H1 (cell line): ENCODE measurements at regions not wholly inside any gene's neighbourhood (a gene's known extent, or its start where the extent isn't known, plus 50 kb on each side); places are given as distances from the start of the nearest gene placed in this dataset.

ENCODE experiments used
- CTCF ChIA-PET: fragments of 300-600 bp; sonication (Branson Sonifier 250); formaldehyde crosslinking; loops from one replicate; lab custom pipeline; 2021; ENCODE audit not compliant: partially characterized antibody; lab: Charles Lee
- POLR2A ChIA-PET: fragments of 300-600 bp; sonication (Branson Sonifier 250); formaldehyde crosslinking; loops from one replicate; lab custom pipeline; 2021; ENCODE audit warnings: inconsistent platforms; ENCODE audit not compliant: partially characterized antibody; lab: Charles Lee
- DNase-seq, 2 experiments: peaks; one replicate each; pipeline versions ENCODE4 v3.0.0 to v3.0.0-alpha.2; 2010 to 2022; ENCODE audit warnings: low spot score in 2 of 2, low read depth in 1 of 2, mixed read lengths in 1 of 2
- FAIRE-seq: peaks from 2 replicates; lab custom pipeline; 2011; peaks lifted over from hg19 to GRCh38; lab: Jason Lieb, UNC
- H2AFZ ChIP-seq: 2 replicates; pipeline ENCODE4 v1.8.1; 2012; ENCODE audit warnings: low read length, inconsistent platforms
- H2AK5ac ChIP-seq: 2 replicates; pipeline ENCODE4 v1.6.1; 2013; ENCODE audit warnings: low read depth, low read length
- H2BK120ac ChIP-seq: replicated peaks from 2 replicates; pipeline ENCODE3; 2013; ENCODE audit warnings: low read depth, low read length, inconsistent platforms
- H2BK12ac ChIP-seq: 2 replicates; pipeline ENCODE4 v1.6.1; 2013; ENCODE audit warnings: low read depth, low read length
- H2BK15ac ChIP-seq: 2 replicates; pipeline ENCODE4 v1.6.1; 2013; ENCODE audit warnings: low read length
- H2BK20ac ChIP-seq: 2 replicates; pipeline ENCODE4 v1.6.1; 2013; ENCODE audit warnings: low read length
- H2BK5ac ChIP-seq: 2 replicates; pipeline ENCODE4 v1.6.1; 2013; ENCODE audit warnings: low read depth, low read length
- H3K14ac ChIP-seq: 2 replicates; pipeline ENCODE4 v1.6.1; 2013; ENCODE audit warnings: inconsistent platforms; ENCODE audit not compliant: insufficient read length
- H3K18ac ChIP-seq: 2 replicates; pipeline ENCODE4 v1.6.1; 2013; ENCODE audit warnings: low read length; ENCODE audit errors: extremely low read depth
- H3K23ac ChIP-seq: 2 replicates; pipeline ENCODE4 v1.6.1; 2013; ENCODE audit warnings: inconsistent platforms; ENCODE audit not compliant: insufficient read length
- H3K23me2 ChIP-seq: 2 replicates; pipeline ENCODE4 v1.6.1; 2013; ENCODE audit warnings: low read depth, low read length
- H3K27ac ChIP-seq: 2 replicates; pipeline ENCODE4 v1.6.1; 2011; ENCODE audit warnings: low read depth, low read length, inconsistent platforms
- H3K27me3 ChIP-seq, 4 experiments: replicated peaks in 1 of 4; 1 replicate in 1 of 4; 2 replicates in 3 of 4; pipeline versions ENCODE4 v1.6.1 to v1.8.1; 2011 to 2013; ENCODE audit warnings: low read length in 3 of 4, mild to moderate bottlenecking in 3 of 4, inconsistent platforms in 2 of 4, mixed read lengths in 2 of 4, moderate library complexity in 1 of 4; ENCODE audit not compliant: control insufficient read depth in 3 of 4, insufficient read depth in 3 of 4; ENCODE audit errors: extremely low read depth in 1 of 4
- H3K36me3 ChIP-seq, 4 experiments: 2 replicates each; pipeline versions ENCODE4 v1.6.1 to v1.8.1; 2011 to 2013; ENCODE audit warnings: mild to moderate bottlenecking in 4 of 4, low read length in 3 of 4, moderate library complexity in 2 of 4, control low read depth in 1 of 4, inconsistent platforms in 1 of 4; ENCODE audit not compliant: insufficient read depth in 4 of 4, control insufficient read depth in 2 of 4
- H3K4ac ChIP-seq: replicated peaks from 2 replicates; pipeline ENCODE3; 2013; ENCODE audit warnings: low read length, low read depth, mixed read lengths, inconsistent platforms; ENCODE audit not compliant: insufficient read length
- H3K4me1 ChIP-seq, 4 experiments: replicated peaks in 1 of 4; 1 replicate in 1 of 4; 2 replicates in 3 of 4; pipeline versions ENCODE4 v1.6.1 to v1.8.1; 2011 to 2013; ENCODE audit warnings: low read length in 3 of 4, inconsistent platforms in 2 of 4, mixed read lengths in 1 of 4; ENCODE audit not compliant: insufficient read depth in 4 of 4, control insufficient read depth in 3 of 4
- H3K4me2 ChIP-seq, 2 experiments: 2 replicates each; pipeline versions ENCODE4 v1.6.1 to v1.8.1; 2011 to 2013; ENCODE audit warnings: low read depth in 2 of 2, low read length in 2 of 2, control low read depth in 1 of 2, inconsistent platforms in 1 of 2, mild to moderate bottlenecking in 1 of 2; ENCODE audit not compliant: insufficient read depth in 1 of 2
- H3K4me3 ChIP-seq, 4 experiments: fragments of 200-600, 300-600 bp in 1 of 4; sonication (generic), shearing (Covaris generic), sonication (Bioruptor Twin) in 1 of 4; 2 replicates each; pipeline versions ENCODE4 v1.5.1 to v1.8.1; 2011 to 2016; ENCODE audit warnings: low read length in 4 of 4, low read depth in 3 of 4, control low read depth in 2 of 4, inconsistent platforms in 2 of 4, mild to moderate bottlenecking in 2 of 4, mixed read lengths in 1 of 4, moderate library complexity in 1 of 4; ENCODE audit not compliant: insufficient read depth in 2 of 4; ENCODE audit errors: extremely low read depth in 1 of 4
- H3K56ac ChIP-seq: replicated peaks from 2 replicates; pipeline ENCODE3; 2013; ENCODE audit warnings: low read depth, mild to moderate bottlenecking, mixed read lengths, low read length, inconsistent platforms; ENCODE audit not compliant: insufficient read length
- H3K79me1 ChIP-seq: 2 replicates; pipeline ENCODE4 v1.6.1; 2013; ENCODE audit warnings: low read depth, low read length, control low read depth
- H3K79me2 ChIP-seq, 2 experiments: 2 replicates each; pipeline versions ENCODE4 v1.6.1 to v1.8.1; 2012 to 2013; ENCODE audit warnings: low read length in 2 of 2, mild to moderate bottlenecking in 2 of 2, inconsistent platforms in 1 of 2; ENCODE audit not compliant: insufficient read depth in 2 of 2, control insufficient read depth in 1 of 2
- H3K9ac ChIP-seq, 4 experiments: replicated peaks in 1 of 4; 1 replicate in 1 of 4; 2 replicates in 3 of 4; pipeline versions ENCODE4 v1.6.1 to v1.8.1; 2011 to 2013; ENCODE audit warnings: low read depth in 3 of 4, low read length in 3 of 4, control low read depth in 2 of 4, mild to moderate bottlenecking in 2 of 4, moderate library complexity in 2 of 4, inconsistent platforms in 1 of 4; ENCODE audit errors: extremely low read depth in 1 of 4
- H3K9me3 ChIP-seq, 2 experiments: 2 replicates each; pipeline versions ENCODE4 v1.6.1 to v1.8.1; 2012 to 2013; ENCODE audit warnings: mild to moderate bottlenecking in 2 of 2, moderate library complexity in 2 of 2, control low read depth in 1 of 2, inconsistent platforms in 1 of 2, low read depth in 1 of 2, low read length in 1 of 2, mixed read lengths in 1 of 2; ENCODE audit not compliant: insufficient read depth in 2 of 2
- H4K20me1 ChIP-seq, 2 experiments: replicated peaks in 1 of 2; 2 replicates each; pipeline versions ENCODE3 to v1.8.1; 2011 to 2013; ENCODE audit warnings: inconsistent platforms in 2 of 2, low read length in 2 of 2, mild to moderate bottlenecking in 1 of 2; ENCODE audit not compliant: insufficient read depth in 2 of 2, control insufficient read depth in 1 of 2
- H4K5ac ChIP-seq: 2 replicates; pipeline ENCODE4 v1.6.1; 2013; ENCODE audit warnings: low read length, low read depth, mixed read lengths, inconsistent platforms; ENCODE audit not compliant: insufficient read length
- H4K8ac ChIP-seq: 2 replicates; pipeline ENCODE4 v1.8.0; 2013; ENCODE audit warnings: mild to moderate bottlenecking, moderate library complexity, low read length, inconsistent platforms; ENCODE audit not compliant: insufficient read depth; ENCODE audit errors: extremely low read depth
- H4K91ac ChIP-seq: replicated peaks from 2 replicates; pipeline ENCODE3; 2013; ENCODE audit warnings: low read length, mixed read lengths, inconsistent platforms; ENCODE audit not compliant: insufficient read length
- ASH2L ChIP-seq: fragments of 200-600, 300-600 bp; sonication (generic); IDR thresholded peaks from one replicate; pipeline ENCODE4 v1.7.1; 2017; ENCODE audit warnings: low read length
- BACH1 ChIP-seq: IDR thresholded peaks from 2 replicates; pipeline ENCODE4 v1.6.1; 2012; ENCODE audit warnings: low read length, improper control_type of control experiment
- GABPA ChIP-seq: IDR thresholded peaks from 2 replicates; pipeline ENCODE4 v1.6.1; 2011; ENCODE audit warnings: mild to moderate bottlenecking, low read length, moderate library complexity, borderline replicate concordance; ENCODE audit not compliant: insufficient read depth
- HDAC2 ChIP-seq, 2 experiments: fragments of 300-600 bp in 1 of 2; sonication (generic) in 1 of 2; IDR thresholded peaks; 2 replicates each; pipeline ENCODE4 v1.6.1; 2011 to 2012; ENCODE audit warnings: low read depth in 2 of 2, low read length in 2 of 2, mild to moderate bottlenecking in 2 of 2, moderate library complexity in 2 of 2, borderline replicate concordance in 1 of 2, inconsistent platforms in 1 of 2
- JUN ChIP-seq: IDR thresholded peaks from 2 replicates; pipeline ENCODE4 v1.6.1; 2011; ENCODE audit warnings: low read depth, mild to moderate bottlenecking, improper control_type of control experiment, low read length
- KDM1A ChIP-seq: fragments of 200-600, 300-600 bp; sonication (generic); IDR thresholded peaks from 2 replicates; pipeline ENCODE4 v1.7.1; 2016; ENCODE audit warnings: mild to moderate bottlenecking, low read length, borderline replicate concordance
- KDM4A ChIP-seq: IDR thresholded peaks from one replicate; pipeline ENCODE4 v1.7.1; 2012; ENCODE audit warnings: low read depth, mild to moderate bottlenecking, moderate library complexity, low read length, inconsistent platforms; ENCODE audit not compliant: severe bottlenecking
- POU5F1 ChIP-seq: IDR thresholded peaks from 2 replicates; pipeline ENCODE4 v1.6.1; 2011; ENCODE audit warnings: low read depth, mild to moderate bottlenecking, low read length, moderate library complexity
- RNF2 ChIP-seq: fragments of 200-900, 300-1000 bp; sonication (generic); IDR thresholded peaks from 2 replicates; pipeline ENCODE4 v1.7.1; 2016; ENCODE audit warnings: borderline replicate concordance, low read depth, mild to moderate bottlenecking, antibody characterized with exemption, low read length; ENCODE audit not compliant: poor library complexity, severe bottlenecking; ENCODE audit errors: missing control alignments
- ZNF274 ChIP-seq: IDR thresholded peaks from 2 replicates; pipeline ENCODE4 v1.7.0; 2012; ENCODE audit warnings: low read length, borderline replicate concordance; ENCODE audit errors: extremely low read depth
- WGBS, 2 experiments: shearing (Covaris generic) in 1 of 2; methylation state at CpG; one replicate each; pipeline versions ENCODE4 v1.1.6 to v1.1.7; 2013 to 2015; ENCODE audit warnings: low lambda C conversion rate in 2 of 2, mixed read lengths in 2 of 2, inconsistent platforms in 1 of 2, low coverage in 1 of 2, missing lambda C conversion rate in 1 of 2; ENCODE audit not compliant: insufficient replicate concordance in 2 of 2, insufficient coverage in 1 of 2, insufficient read length in 1 of 2; ENCODE audit errors: extremely low coverage in 1 of 2, missing lambda C conversion rate in 1 of 2; 5-methylcytosine and 5-hydroxymethylcytosine counted together

DNA sequence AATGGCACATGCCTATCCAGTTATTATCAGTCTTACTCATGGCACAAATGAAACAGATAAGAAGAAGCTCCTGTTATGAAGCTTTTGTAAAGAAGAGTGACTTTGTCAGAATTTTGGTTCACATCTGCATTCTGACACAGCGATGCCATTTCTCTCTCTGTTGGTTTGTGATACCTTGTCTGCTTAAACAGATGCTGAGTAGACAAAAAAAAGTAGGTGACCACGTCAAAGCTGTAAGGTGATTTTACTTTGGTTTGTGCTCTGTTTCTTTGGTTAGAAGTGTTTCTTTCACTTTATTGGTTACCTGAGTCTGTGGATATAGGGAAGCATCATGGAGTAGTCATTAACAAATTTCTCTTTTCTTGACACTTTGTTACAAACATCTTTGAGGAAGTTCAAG is 422.3 kb upstream of the ADAMTSL1 start:
- 92% methylated on average over 2 of the region's 2 CpGs; no CpG with 5 or more reads in 1 of the 2 experiments for WGBS, 2 experiments
- Histone ChIP-seq H3K18ac (no peak overlapping the region), H3K4me1 (no peaks in the 10 kb centered on the region), H3K4me3 (no peak overlapping the region), H3K4me2 (no peak overlapping the region), H2BK5ac (no peak overlapping the region), H2AK5ac (no peak overlapping the region), H3K9ac (no peak overlapping the region), H3K23ac (no peak overlapping the region), H2BK12ac (no peak overlapping the region), H2BK120ac (no peak overlapping the region), H3K36me3 (no peaks in the 10 kb centered on the region), H2BK15ac (no peak overlapping the region), H3K9me3 (no peaks in the 10 kb centered on the region), H3K14ac (no peak overlapping the region), H4K91ac (no peak overlapping the region), H4K8ac (no peak overlapping the region), H3K27me3 (no peaks in the 10 kb centered on the region), H4K5ac (no peak overlapping the region), H2BK20ac (no peak overlapping the region), H3K23me2 (no peaks in the 10 kb centered on the region), H4K20me1 (no peaks in the 10 kb centered on the region), H3K79me1 (no peaks in the 10 kb centered on the region), H2AFZ (no peak overlapping the region), H3K27ac (no peak overlapping the region), H3K56ac (no peak overlapping the region), H3K4ac (no peak overlapping the region), H3K79me2 (no peaks in the 10 kb centered on the region)
- ChIA-PET POLR2A (no interaction called here), CTCF (interaction anchor here (0.6 to 1.4 kb wide), 6 partner anchors 34 to 1426 kb away, joined by 3 to 5 read pairs (median 3); no protein-coding TSS in a partner anchor)
- FAIRE-seq (no peak), DNase-seq (no peak)
- TF ChIP-seq HDAC2 (IDR thresholded peaks at IDR 0.05; ENCODE audit: borderline replicate concordance in 1 of 2, low read depth in 2 of 2, low read length in 2 of 2) (no peak), GABPA (no peak), RNF2 (no peak), KDM4A (no peak), JUN (no peak), POU5F1 (no peak), ASH2L (no peak), ZNF274 (no peak), BACH1 (no peak), KDM1A (no peak)
